Tibial nerve (tissue), 3 donors: ENCODE measurements at regions not wholly inside any gene's neighbourhood (a gene's known extent, or its start where the extent isn't known, plus 50 kb on each side); places are given as distances from the start of the nearest gene placed in this dataset.

Experiments
- EP300 ChIP-seq, 2 donors: sonication (generic); formaldehyde crosslinking; IDR thresholded peaks; one replicate each; pipeline ENCODE4 v1.6.1; 2017; ENCODE audit warnings: antibody characterized with exemption in 2 of 2, mild to moderate bottlenecking in 1 of 2
- POLR2A ChIP-seq, 2 donors: fragments of 450-650 bp; IDR thresholded peaks; one replicate each; pipeline ENCODE4 v1.6.1; 2017; ENCODE audit warnings: antibody characterized with exemption in 2 of 2, mild to moderate bottlenecking in 2 of 2, moderate library complexity in 2 of 2

- TF ChIP-seq POLR2A (IDR thresholded peaks at IDR 0.05) (no peak), EP300 (IDR thresholded peaks at IDR 0.05) (no peak)
Observed at GRCh38 chr14:22500525-22500924, 88.5 kb downstream of the DAD1 start.
